Bronchial epithelial cell (primary cell): ENCODE measurements at regions not wholly inside any gene's neighbourhood (a gene's known extent, or its start where the extent isn't known, plus 50 kb on each side); places are given as distances from the start of the nearest gene placed in this dataset.

Source experiments
- DNase-seq: peaks from one replicate; pipeline ENCODE4 v3.0.0-alpha.2; 2010; ENCODE audit warnings: low read depth
- FAIRE-seq: peaks from 2 replicates; lab custom pipeline; 2011; peaks lifted over from hg19 to GRCh38; lab: Jason Lieb, UNC
- H3K27me3 ChIP-seq: 2 replicates; pipeline ENCODE4 v1.5.1; 2011; ENCODE audit warnings: low read length; ENCODE audit not compliant: control insufficient read depth, insufficient read depth
- H3K36me3 ChIP-seq: 2 replicates; pipeline ENCODE4 v1.5.1; 2011; ENCODE audit warnings: low read length; ENCODE audit not compliant: control insufficient read depth, insufficient read depth
- H3K4me3 ChIP-seq: 2 replicates; pipeline ENCODE4 v1.5.1; 2011; ENCODE audit warnings: mild to moderate bottlenecking, low read depth, low read length, control low read depth
- CTCF ChIP-seq: IDR thresholded peaks from 2 replicates; pipeline ENCODE4 v1.5.1; 2011; ENCODE audit warnings: mild to moderate bottlenecking, moderate library complexity, low read length, control low read depth, inconsistent platforms; ENCODE audit not compliant: insufficient read depth, severe bottlenecking

- no peaks in the 10 kb centered on the region for H3K36me3 ChIP-seq
- DNase-seq (no peak), FAIRE-seq (no peak)
- H3K27me3 ChIP-seq = no peaks in the 10 kb centered on the region
- TF ChIP-seq CTCF = no peak
- no peak overlapping the region for H3K4me3 ChIP-seq
These were observed 107.2 kb downstream of the LHX9 start for GRCh38 chr1:198024336-198024735.

DNA sequence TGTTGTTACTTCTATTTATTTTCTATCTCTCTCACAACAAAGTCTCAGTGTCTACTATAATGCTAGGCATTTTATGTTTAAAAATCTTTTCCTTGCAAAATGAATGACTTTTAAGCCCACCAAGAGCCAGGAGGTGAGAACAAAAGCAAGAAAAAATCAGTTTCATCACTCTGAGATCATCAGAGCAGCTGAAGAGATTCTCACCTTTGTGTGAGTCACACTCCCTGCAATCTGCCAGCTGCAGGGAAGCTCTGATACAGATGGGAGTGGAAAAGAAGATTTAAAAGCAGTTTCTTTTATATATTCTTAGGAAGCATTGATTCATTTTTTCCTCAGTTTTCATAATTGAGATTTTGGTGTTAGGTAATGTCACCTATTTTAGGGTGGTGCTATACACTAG is 107.6 kb downstream of the LHX9 start:
- TF ChIP-seq CTCF = no peak
- no peak for FAIRE-seq
- H3K27me3 ChIP-seq = no peaks in the 10 kb centered on the region
- H3K4me3 ChIP-seq = no peak overlapping the region
- DNase-seq = peak; percentile 82
- H3K36me3 ChIP-seq = no peaks in the 10 kb centered on the region

GRCh38 chr1:198030682-198031081 is 113.5 kb downstream of the LHX9 start:
- no peak for TF ChIP-seq CTCF
- DNase-seq = no peak
- no peak overlapping the region for H3K4me3 ChIP-seq
- H3K36me3 ChIP-seq = no peaks in the 10 kb centered on the region
- no peak for FAIRE-seq
- no peaks in the 10 kb centered on the region for H3K27me3 ChIP-seq

GRCh38 chr1:198031086-198031485 is 113.9 kb downstream of the LHX9 start:
- no peak for TF ChIP-seq CTCF
- H3K27me3 ChIP-seq = no peaks in the 10 kb centered on the region
- FAIRE-seq (no peak), DNase-seq (no peak)
- H3K36me3 ChIP-seq = no peaks in the 10 kb centered on the region
- no peak overlapping the region for H3K4me3 ChIP-seq

- no peaks in the 10 kb centered on the region for H3K36me3 ChIP-seq
- no peak for TF ChIP-seq CTCF
- DNase-seq (no peak), FAIRE-seq (no peak)
- no peak overlapping the region for H3K4me3 ChIP-seq
- no peaks in the 10 kb centered on the region for H3K27me3 ChIP-seq
These were observed 115.5 kb downstream of the LHX9 start for GRCh38 chr1:198032668-198033067.

DNA sequence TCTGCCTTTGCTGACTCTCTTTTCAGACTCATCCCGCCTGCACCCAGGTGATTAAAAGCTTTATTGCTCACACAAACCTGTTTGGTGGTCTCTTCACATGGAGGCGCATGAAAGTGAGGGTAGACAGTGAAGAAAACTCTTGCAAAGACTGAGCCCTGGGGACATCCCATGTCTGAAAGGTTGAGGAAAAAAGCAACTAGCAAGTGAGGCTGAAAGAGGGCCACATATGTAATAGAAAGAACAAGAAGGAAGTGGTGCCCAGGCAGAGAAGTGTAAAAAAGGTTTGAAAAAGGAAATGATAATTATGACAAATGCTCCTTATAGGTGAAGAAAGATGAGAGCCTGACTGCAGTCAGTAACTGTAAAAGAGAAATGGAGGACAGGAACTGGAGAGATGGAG is 115.9 kb upstream of the NEK7 start:
- no peak for TF ChIP-seq CTCF
- DNase-seq (no peak), FAIRE-seq (no peak)
- H3K36me3 ChIP-seq = no peaks in the 10 kb centered on the region
- H3K27me3 ChIP-seq = no peaks in the 10 kb centered on the region
- H3K4me3 ChIP-seq = no peak overlapping the region
